ENCODE measurements at regions not wholly inside any gene's neighbourhood (a gene's known extent, or its start where the extent isn't known, plus 50 kb on each side); places are given as distances from the start of the nearest gene placed in this dataset.

- POLR2A ChIA-PET = interaction anchor here (0.6 kb wide), 1 partner anchor 98 kb away, joined by 3 read pairs; no protein-coding TSS in a partner anchor
- Histone ChIP-seq H3K27me3 (ENCODE audit: control insufficient read depth, insufficient read depth, low read length) (no peaks in the 10 kb centered on the region), H3K9me3 (ENCODE audit: control insufficient read depth, insufficient read depth, low read depth, low read length) (no peaks in the 10 kb centered on the region), H3K27ac (ENCODE audit: low read length) (no peak overlapping the region), H3K4me3 (ENCODE audit: low read depth in 2 of 2, low read length in 2 of 2) (no peak overlapping the region), H3K36me3 (ENCODE audit: control insufficient read depth, insufficient read depth, low read length) (no peaks in the 10 kb centered on the region), H3K4me1 (ENCODE audit: control insufficient read depth, insufficient read depth, low read length) (no peaks in the 10 kb centered on the region)
- TF ChIP-seq REST (IDR thresholded peaks at IDR 0.05; ENCODE audit: insufficient read depth in 1 of 2, low read depth in 2 of 2, low read length in 1 of 2) (no peak), POLR2AphosphoS5 (IDR thresholded peaks at IDR 0.05; ENCODE audit: low read depth, low read length) (no peak), SIN3A (IDR thresholded peaks at IDR 0.05; ENCODE audit: borderline replicate concordance, insufficient read depth, low read depth, low read length) (no peak), TCF7L2 (IDR thresholded peaks at IDR 0.05; ENCODE audit: low read depth, low read length) (no peak), CTCF (IDR thresholded peaks at IDR 0.05) (no peak)
- DNase-seq (ENCODE audit: low read depth, low spot score) = no peak
- ATAC-seq = no peak
- in situ Hi-C loops (cut with HindIII; ENCODE audit: low pct_unique_long_range_greater_than_20kb, low sequenced_read_pairs) = no loop called here
- intact Hi-C loops (cut with micrococcal nuclease; ENCODE audit: unreplicated experiment) = no loop called here
- CTCF ChIA-PET = no interaction called here
- BruUV-seq (replicated peaks) = no TSS peak
Measured at GRCh38 chr9:115627511-115627910, 509.6 kb upstream of the TNC start.

- no peak overlapping the region for H3K27ac ChIP-seq (ENCODE audit: low read length)
- H3K4me3 ChIP-seq (ENCODE audit: low read depth in 2 of 2, low read length in 2 of 2) = no peak overlapping the region
- in situ Hi-C loops (cut with HindIII; ENCODE audit: low pct_unique_long_range_greater_than_20kb, low sequenced_read_pairs) (no loop called here), intact Hi-C loops (cut with micrococcal nuclease; ENCODE audit: unreplicated experiment) (no loop called here)
- POLR2A ChIA-PET = no interaction called here
- BruUV-seq (replicated peaks) = no TSS peak
- H3K27me3 ChIP-seq (ENCODE audit: control insufficient read depth, insufficient read depth, low read length) = no peaks in the 10 kb centered on the region
- DNase-seq (ENCODE audit: low read depth, low spot score) = no peak
- H3K36me3 ChIP-seq (ENCODE audit: control insufficient read depth, insufficient read depth, low read length) = no peaks in the 10 kb centered on the region
- no peaks in the 10 kb centered on the region for H3K9me3 ChIP-seq (ENCODE audit: control insufficient read depth, insufficient read depth, low read depth, low read length)
- ATAC-seq = no peak
- no peaks in the 10 kb centered on the region for H3K4me1 ChIP-seq (ENCODE audit: control insufficient read depth, insufficient read depth, low read length)
- CTCF ChIA-PET = no interaction called here
- TF ChIP-seq CTCF (IDR thresholded peaks at IDR 0.05) (no peak), REST (IDR thresholded peaks at IDR 0.05; ENCODE audit: insufficient read depth in 1 of 2, low read depth in 2 of 2, low read length in 1 of 2) (no peak), POLR2AphosphoS5 (IDR thresholded peaks at IDR 0.05; ENCODE audit: low read depth, low read length) (no peak)
Measured at GRCh38 chr9:115628426-115628825, 510.5 kb upstream of the TNC start.
